ENCODE measurements at regions not wholly inside any gene's neighbourhood (a gene's known extent, or its start where the extent isn't known, plus 50 kb on each side); places are given as distances from the start of the nearest gene placed in this dataset.

DNA sequence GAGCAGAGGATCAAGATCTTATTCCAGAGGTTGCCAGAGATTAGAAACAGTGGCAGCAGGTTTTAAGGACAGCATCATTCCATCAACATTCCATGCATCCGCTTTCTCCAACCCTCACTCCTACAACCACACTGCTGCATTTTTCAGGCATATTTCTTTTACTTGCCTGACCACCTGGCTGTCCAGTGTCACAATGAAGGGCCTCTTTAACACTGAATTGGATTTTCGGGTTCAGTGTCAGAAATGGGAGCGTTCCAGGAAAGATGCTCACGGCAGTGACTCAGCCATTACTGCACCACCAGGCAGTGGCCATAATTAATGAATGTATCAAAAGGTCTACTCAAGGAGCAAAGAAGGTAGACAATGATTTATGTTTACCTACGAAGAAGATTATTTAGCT lies 200.4 kb upstream of the ESRRG start:
- TF ChIP-seq, protein P1, sequence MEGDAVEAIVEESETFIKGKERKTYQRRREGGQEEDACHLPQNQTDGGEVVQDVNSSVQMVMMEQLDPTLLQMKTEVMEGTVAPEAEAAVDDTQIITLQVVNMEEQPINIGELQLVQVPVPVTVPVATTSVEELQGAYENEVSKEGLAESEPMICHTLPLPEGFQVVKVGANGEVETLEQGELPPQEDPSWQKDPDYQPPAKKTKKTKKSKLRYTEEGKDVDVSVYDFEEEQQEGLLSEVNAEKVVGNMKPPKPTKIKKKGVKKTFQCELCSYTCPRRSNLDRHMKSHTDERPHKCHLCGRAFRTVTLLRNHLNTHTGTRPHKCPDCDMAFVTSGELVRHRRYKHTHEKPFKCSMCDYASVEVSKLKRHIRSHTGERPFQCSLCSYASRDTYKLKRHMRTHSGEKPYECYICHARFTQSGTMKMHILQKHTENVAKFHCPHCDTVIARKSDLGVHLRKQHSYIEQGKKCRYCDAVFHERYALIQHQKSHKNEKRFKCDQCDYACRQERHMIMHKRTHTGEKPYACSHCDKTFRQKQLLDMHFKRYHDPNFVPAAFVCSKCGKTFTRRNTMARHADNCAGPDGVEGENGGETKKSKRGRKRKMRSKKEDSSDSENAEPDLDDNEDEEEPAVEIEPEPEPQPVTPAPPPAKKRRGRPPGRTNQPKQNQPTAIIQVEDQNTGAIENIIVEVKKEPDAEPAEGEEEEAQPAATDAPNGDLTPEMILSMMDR (IDR thresholded peaks at IDR 0.05), result no peak
- TF ChIP-seq POLR2A (IDR thresholded peaks at IDR 0.05) (no peak), POLR2AphosphoS5 (IDR thresholded peaks at IDR 0.05) (no peak)
